ENCODE measurements at regions not wholly inside any gene's neighbourhood (a gene's known extent, or its start where the extent isn't known, plus 50 kb on each side); places are given as distances from the start of the nearest gene placed in this dataset.

GRCh38 chr22:48952256-48953102 is 875.2 kb downstream of the BRD1 start:
- no peak for DNase-seq

GRCh38 chr22:48951836-48952235 is 875.8 kb downstream of the BRD1 start:
- DNase-seq: no peak

- no peak for DNase-seq
Measured at GRCh38 chr22:48950151-48950915, 877.3 kb downstream of the BRD1 start.

GRCh38 chr22:48949375-48950149 is 878.1 kb downstream of the BRD1 start:
- no peak for DNase-seq

- no peak for DNase-seq
Measured at GRCh38 chr22:48948575-48949170, 879.0 kb downstream of the BRD1 start.

- DNase-seq: no peak
Measured at GRCh38 chr22:48947636-48948035, 880.0 kb downstream of the BRD1 start.

GRCh38 chr22:48945621-48946458 is 881.8 kb downstream of the BRD1 start:
- DNase-seq: no peak

- DNase-seq: no peak
Measured at GRCh38 chr22:48944751-48945620, 882.7 kb downstream of the BRD1 start.

GRCh38 chr22:48944433-48944750 is 883.3 kb downstream of the BRD1 start:
- no peak for DNase-seq

GRCh38 chr22:48943567-48944432 is 883.9 kb downstream of the BRD1 start:
- no peak for DNase-seq

- DNase-seq: no peak
Measured at GRCh38 chr22:48942698-48943566, 884.7 kb downstream of the BRD1 start.

GRCh38 chr22:48941903-48942575 is 885.6 kb downstream of the BRD1 start:
- DNase-seq: peak; percentile 33

- DNase-seq: no peak
Measured at GRCh38 chr22:48941033-48941902, 886.4 kb downstream of the BRD1 start.

GRCh38 chr22:48940266-48941032 is 887.2 kb downstream of the BRD1 start:
- DNase-seq: no peak

- no peak for DNase-seq
Measured at GRCh38 chr22:48939441-48940265, 888.0 kb downstream of the BRD1 start.

GRCh38 chr22:48938741-48939140 is 888.9 kb downstream of the BRD1 start:
- DNase-seq: no peak
